ENCODE measurements at regions not wholly inside any gene's neighbourhood (a gene's known extent, or its start where the extent isn't known, plus 50 kb on each side); places are given as distances from the start of the nearest gene placed in this dataset.

- no peak for TF ChIP-seq EP300 (IDR thresholded peaks at IDR 0.05)
- TF ChIP-seq, protein P1, sequence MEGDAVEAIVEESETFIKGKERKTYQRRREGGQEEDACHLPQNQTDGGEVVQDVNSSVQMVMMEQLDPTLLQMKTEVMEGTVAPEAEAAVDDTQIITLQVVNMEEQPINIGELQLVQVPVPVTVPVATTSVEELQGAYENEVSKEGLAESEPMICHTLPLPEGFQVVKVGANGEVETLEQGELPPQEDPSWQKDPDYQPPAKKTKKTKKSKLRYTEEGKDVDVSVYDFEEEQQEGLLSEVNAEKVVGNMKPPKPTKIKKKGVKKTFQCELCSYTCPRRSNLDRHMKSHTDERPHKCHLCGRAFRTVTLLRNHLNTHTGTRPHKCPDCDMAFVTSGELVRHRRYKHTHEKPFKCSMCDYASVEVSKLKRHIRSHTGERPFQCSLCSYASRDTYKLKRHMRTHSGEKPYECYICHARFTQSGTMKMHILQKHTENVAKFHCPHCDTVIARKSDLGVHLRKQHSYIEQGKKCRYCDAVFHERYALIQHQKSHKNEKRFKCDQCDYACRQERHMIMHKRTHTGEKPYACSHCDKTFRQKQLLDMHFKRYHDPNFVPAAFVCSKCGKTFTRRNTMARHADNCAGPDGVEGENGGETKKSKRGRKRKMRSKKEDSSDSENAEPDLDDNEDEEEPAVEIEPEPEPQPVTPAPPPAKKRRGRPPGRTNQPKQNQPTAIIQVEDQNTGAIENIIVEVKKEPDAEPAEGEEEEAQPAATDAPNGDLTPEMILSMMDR (IDR thresholded peaks at IDR 0.05) = no peak
- TF ChIP-seq POLR2A (IDR thresholded peaks at IDR 0.05) = no peak
- no peak for TF ChIP-seq POLR2AphosphoS5 (IDR thresholded peaks at IDR 0.05)
Measured at GRCh38 chr5:89087551-89088318, 204.8 kb upstream of the MEF2C start.
